CD8-positive, alpha-beta memory T cell (primary cell): ENCODE measurements at regions not wholly inside any gene's neighbourhood (a gene's known extent, or its start where the extent isn't known, plus 50 kb on each side); places are given as distances from the start of the nearest gene placed in this dataset.

Experiments used
- CTCF ChIA-PET: fragments of 350-600 bp; sonication (Branson Sonifier 250); formaldehyde crosslinking; loops from one replicate; lab custom pipeline; 2021; ENCODE audit warnings: antibody characterized with exemption; lab: Charles Lee
- POLR2A ChIA-PET: fragments of 350-600 bp; sonication (Branson Sonifier 250); formaldehyde crosslinking; loops from one replicate; lab custom pipeline; 2021; ENCODE audit warnings: antibody characterized with exemption; lab: Charles Lee
- DNase-seq, 5 donors: peaks; one replicate each; pipeline versions ENCODE4 v3.0.0 to v3.0.0-alpha.2; 2020 to 2022; ENCODE audit warnings: mixed read lengths in 1 of 5
- H3K27ac ChIP-seq: one replicate; pipeline ENCODE4 v1.7.0; 2013; ENCODE audit warnings: low read depth, mild to moderate bottlenecking, low read length, moderate library complexity
- H3K27me3 ChIP-seq: 2 replicates; pipeline ENCODE4 v1.7.0; 2013; ENCODE audit warnings: low read length, mild to moderate bottlenecking; ENCODE audit not compliant: insufficient read depth, poor library complexity, severe bottlenecking
- H3K36me3 ChIP-seq: 2 replicates; pipeline ENCODE4 v1.7.0; 2013; ENCODE audit warnings: mild to moderate bottlenecking, low read length, moderate library complexity; ENCODE audit not compliant: insufficient read depth
- H3K4me1 ChIP-seq: 2 replicates; pipeline ENCODE4 v1.7.0; 2013; ENCODE audit warnings: mild to moderate bottlenecking, low read length, moderate library complexity; ENCODE audit not compliant: insufficient read depth
- H3K4me3 ChIP-seq: 2 replicates; pipeline ENCODE4 v1.7.0; 2013; ENCODE audit warnings: mild to moderate bottlenecking, low read length
- H3K9me3 ChIP-seq: 2 replicates; pipeline ENCODE4 v1.7.0; 2013; ENCODE audit warnings: mild to moderate bottlenecking, low read length
- H3K27ac Mint-ChIP-seq, 8 donors: one replicate each; pipeline ENCODE4 v1.8.0; 2020 to 2021; ENCODE audit warnings: mixed read lengths in 8 of 8, mild to moderate bottlenecking in 6 of 8, inconsistent platforms in 3 of 8, moderate library complexity in 3 of 8
- H3K27me3 Mint-ChIP-seq, 2 donors: one replicate each; pipeline ENCODE4 v1.8.0; 2020 to 2021; ENCODE audit warnings: mixed read lengths in 2 of 2, mild to moderate bottlenecking in 1 of 2, moderate library complexity in 1 of 2
- H3K36me3 Mint-ChIP-seq, 3 donors: one replicate each; pipeline ENCODE4 v1.8.0; 2020 to 2021; ENCODE audit warnings: mixed read lengths in 3 of 3, inconsistent platforms in 1 of 3, mild to moderate bottlenecking in 1 of 3
- H3K4me1 Mint-ChIP-seq, 3 donors: one replicate each; pipeline ENCODE4 v1.8.0; 2020 to 2021; ENCODE audit warnings: mixed read lengths in 3 of 3, inconsistent platforms in 1 of 3, mild to moderate bottlenecking in 1 of 3
- H3K4me3 Mint-ChIP-seq, 7 donors: one replicate each; pipeline ENCODE4 v1.8.0; 2020 to 2021; ENCODE audit warnings: mixed read lengths in 7 of 7, mild to moderate bottlenecking in 6 of 7, moderate library complexity in 4 of 7, inconsistent platforms in 2 of 7
- H3K9me3 Mint-ChIP-seq, 5 donors: one replicate each; pipeline ENCODE4 v1.8.0; 2020 to 2022; ENCODE audit warnings: mixed read lengths in 5 of 5, mild to moderate bottlenecking in 3 of 5, moderate library complexity in 2 of 5, inconsistent platforms in 1 of 5

DNA sequence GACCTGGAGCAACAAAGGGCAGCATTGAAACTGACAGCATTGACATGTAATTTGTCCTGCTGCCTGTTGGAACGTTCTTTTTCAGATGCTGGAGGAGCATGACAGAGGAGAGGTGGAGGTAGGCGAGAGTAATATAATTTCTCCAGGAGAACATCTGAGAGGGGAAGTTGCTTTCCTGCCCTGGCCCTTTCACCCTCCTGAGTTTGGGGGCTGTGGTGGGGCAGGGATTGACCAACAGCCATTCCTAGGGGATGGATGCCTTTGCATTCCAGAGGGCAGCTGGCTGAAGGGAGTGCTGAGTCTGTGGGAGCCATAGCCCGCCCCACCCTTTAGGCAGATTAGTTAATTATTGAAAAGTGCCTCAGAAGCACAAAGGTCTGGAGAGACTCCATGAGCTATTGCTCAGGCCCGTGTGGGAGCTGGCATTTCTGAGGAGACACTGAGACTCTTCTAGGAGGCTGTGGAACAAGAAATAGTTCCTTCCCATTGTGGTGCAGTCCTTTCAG lies 73.5 kb downstream of the ARF6 start:
- H3K27ac ChIP-seq = no peak overlapping the region
- no peak for DNase-seq
- H3K36me3 Mint-ChIP-seq = peaks cover 0 to 5% (median 0%) of the 10 kb centered on the region in 3 donors
- H3K36me3 ChIP-seq = no peaks in the 10 kb centered on the region
- peaks cover 0 to 1% of the 10 kb centered on the region in 2 donors for H3K27me3 Mint-ChIP-seq
- ChIA-PET POLR2A (no interaction called here), CTCF (interaction anchor here (0.9 kb wide), 1 partner anchor 8 kb away, joined by 3 read pairs; no protein-coding TSS in a partner anchor)
- no peak overlapping the region for H3K4me3 ChIP-seq
- no peaks in the 10 kb centered on the region for H3K27me3 ChIP-seq
- H3K9me3 ChIP-seq = no peaks in the 10 kb centered on the region
- peaks cover 17% of the 10 kb centered on the region for H3K4me1 ChIP-seq
- H3K4me1 Mint-ChIP-seq = peaks cover 12 to 26% (median 19%) of the 10 kb centered on the region in 3 donors
- H3K27ac Mint-ChIP-seq = peak overlapping the region in 2 of 8 donors; percentile 19 to 58
- peak overlapping the region in 1 of 7 donors; percentile 20 for H3K4me3 Mint-ChIP-seq
- no peaks in the 10 kb centered on the region for H3K9me3 Mint-ChIP-seq

- Histone ChIP-seq H3K36me3 (no peaks in the 10 kb centered on the region), H3K9me3 (no peaks in the 10 kb centered on the region), H3K27ac (no peak overlapping the region), H3K27me3 (no peaks in the 10 kb centered on the region), H3K4me1 (peaks cover 25% of the 10 kb centered on the region), H3K4me3 (no peak overlapping the region)
- no peak for DNase-seq
- Mint-ChIP-seq H3K9me3 (no peaks in the 10 kb centered on the region), H3K4me3 (no peak overlapping the region), H3K4me1 (peaks cover 18 to 33% (median 26%) of the 10 kb centered on the region in 3 donors), H3K36me3 (peaks cover 0 to 5% (median 0%) of the 10 kb centered on the region in 3 donors), H3K27ac (peak overlapping the region in 1 of 8 donors; percentile 46), H3K27me3 (peaks cover 0 to 1% of the 10 kb centered on the region in 2 donors)
- ChIA-PET POLR2A (no interaction called here), CTCF (interaction anchor here (0.9 kb wide), 1 partner anchor 8 kb away, joined by 3 read pairs; no protein-coding TSS in a partner anchor)
Observed at GRCh38 chr14:49966971-49967630, 74.2 kb downstream of the ARF6 start.

DNA sequence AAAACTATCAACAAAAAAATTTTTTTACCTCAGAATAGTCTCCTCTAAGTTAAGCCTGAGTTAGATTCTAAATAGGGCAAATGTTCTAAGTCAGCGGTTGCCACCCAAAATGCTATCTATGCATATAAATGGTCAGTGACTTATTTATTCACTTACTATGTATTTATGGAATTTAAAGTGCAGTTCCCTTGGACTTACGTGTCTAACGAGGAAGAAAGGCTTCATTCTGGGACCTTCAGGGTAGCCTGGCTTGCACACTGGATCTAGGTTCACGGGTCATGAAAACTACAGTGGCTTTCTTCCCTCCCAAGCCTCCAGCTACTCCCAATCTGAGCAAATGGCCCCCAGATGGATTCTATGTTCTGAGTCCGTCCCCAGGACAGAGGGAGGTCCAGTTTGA lies 77.1 kb downstream of the ARF6 start:
- no peak for DNase-seq
- H3K4me3 ChIP-seq = no peak overlapping the region
- no peaks in the 10 kb centered on the region for H3K9me3 Mint-ChIP-seq
- peaks cover 35 to 53% (median 51%) of the 10 kb centered on the region in 3 donors for H3K4me1 Mint-ChIP-seq
- H3K9me3 ChIP-seq = no peaks in the 10 kb centered on the region
- peaks cover 0 to 5% (median 0%) of the 10 kb centered on the region in 3 donors for H3K36me3 Mint-ChIP-seq
- H3K36me3 ChIP-seq = no peaks in the 10 kb centered on the region
- H3K27ac Mint-ChIP-seq = peak overlapping the region in 6 of 8 donors; percentile 26 to 98 (median 92)
- H3K4me3 Mint-ChIP-seq = no peak overlapping the region
- POLR2A ChIA-PET = interaction anchor here (0.7 to 2.2 kb wide), 3 partner anchors 9 to 102 kb away, joined by 3 to 7 read pairs (median 3); no protein-coding TSS in a partner anchor
- H3K27ac ChIP-seq = peak overlapping the region; percentile 47
- H3K27me3 ChIP-seq = no peaks in the 10 kb centered on the region
- H3K27me3 Mint-ChIP-seq = peaks cover 0 to 2% of the 10 kb centered on the region in 2 donors
- CTCF ChIA-PET = interaction anchor here (1.1 to 4.8 kb wide), 6 partner anchors 31 to 117 kb away, joined by 3 to 40 read pairs (median 9); partner anchors contain the start of genes ARF6 and NEMF
- peaks cover 47% of the 10 kb centered on the region for H3K4me1 ChIP-seq

DNA sequence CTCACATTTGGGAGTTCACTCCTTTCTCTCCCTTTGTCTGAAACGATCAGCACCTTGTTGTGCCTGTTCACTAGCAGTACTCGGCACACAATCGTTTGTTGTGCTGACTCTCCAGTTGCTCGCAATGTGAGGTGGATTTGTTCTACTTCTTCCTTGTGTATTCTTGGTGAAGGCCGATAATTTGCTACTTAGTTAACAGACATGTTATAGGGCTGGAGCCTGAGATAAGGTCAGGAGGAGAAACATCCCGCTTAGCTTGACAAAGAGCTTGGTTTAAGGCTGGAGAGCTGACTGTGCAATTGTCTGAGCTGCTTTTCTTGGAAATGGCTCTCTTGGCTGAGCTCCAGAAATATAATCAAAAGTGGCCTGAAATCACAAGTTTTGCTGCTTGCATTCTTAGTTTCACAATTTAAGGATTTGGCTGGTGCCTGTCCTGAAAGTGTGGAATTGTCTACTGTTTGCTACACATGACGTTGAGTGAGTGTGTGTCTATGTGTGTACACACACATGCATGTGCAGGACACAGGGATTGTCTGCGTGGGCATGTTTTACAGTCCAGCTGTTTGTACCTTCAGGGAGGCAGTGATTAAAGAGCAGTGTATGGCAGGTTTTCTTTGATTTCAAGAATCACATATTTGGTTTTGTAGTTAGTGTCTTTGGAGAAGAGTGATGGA lies 77.7 kb downstream of the ARF6 start:
- Mint-ChIP-seq H3K4me3 (peak overlapping the region; percentile 60 to 85 (median 79)), H3K36me3 (peaks cover 0 to 5% (median 0%) of the 10 kb centered on the region in 3 donors), H3K27me3 (peaks cover 0 to 2% of the 10 kb centered on the region in 2 donors), H3K4me1 (peaks cover 37 to 60% (median 58%) of the 10 kb centered on the region in 3 donors), H3K27ac (peak overlapping the region; percentile 91 to 100 (median 94)), H3K9me3 (no peaks in the 10 kb centered on the region)
- Histone ChIP-seq H3K4me3 (peak overlapping the region; percentile 14), H3K4me1 (peaks cover 47% of the 10 kb centered on the region), H3K27ac (peak overlapping the region; percentile 54), H3K27me3 (no peaks in the 10 kb centered on the region), H3K9me3 (no peaks in the 10 kb centered on the region), H3K36me3 (no peaks in the 10 kb centered on the region)
- no peak for DNase-seq
- ChIA-PET POLR2A (interaction anchor here (0.7 to 4.2 kb wide), 14 partner anchors 9 to 363 kb away, joined by 3 to 50 read pairs (median 4); partner anchors contain the start of genes ARF6 and NEMF), CTCF (interaction anchor here (0.8 to 4.8 kb wide), 14 partner anchors 12 to 135 kb away, joined by 3 to 40 read pairs (median 4); partner anchors contain the start of genes ARF6 and NEMF)

DNA sequence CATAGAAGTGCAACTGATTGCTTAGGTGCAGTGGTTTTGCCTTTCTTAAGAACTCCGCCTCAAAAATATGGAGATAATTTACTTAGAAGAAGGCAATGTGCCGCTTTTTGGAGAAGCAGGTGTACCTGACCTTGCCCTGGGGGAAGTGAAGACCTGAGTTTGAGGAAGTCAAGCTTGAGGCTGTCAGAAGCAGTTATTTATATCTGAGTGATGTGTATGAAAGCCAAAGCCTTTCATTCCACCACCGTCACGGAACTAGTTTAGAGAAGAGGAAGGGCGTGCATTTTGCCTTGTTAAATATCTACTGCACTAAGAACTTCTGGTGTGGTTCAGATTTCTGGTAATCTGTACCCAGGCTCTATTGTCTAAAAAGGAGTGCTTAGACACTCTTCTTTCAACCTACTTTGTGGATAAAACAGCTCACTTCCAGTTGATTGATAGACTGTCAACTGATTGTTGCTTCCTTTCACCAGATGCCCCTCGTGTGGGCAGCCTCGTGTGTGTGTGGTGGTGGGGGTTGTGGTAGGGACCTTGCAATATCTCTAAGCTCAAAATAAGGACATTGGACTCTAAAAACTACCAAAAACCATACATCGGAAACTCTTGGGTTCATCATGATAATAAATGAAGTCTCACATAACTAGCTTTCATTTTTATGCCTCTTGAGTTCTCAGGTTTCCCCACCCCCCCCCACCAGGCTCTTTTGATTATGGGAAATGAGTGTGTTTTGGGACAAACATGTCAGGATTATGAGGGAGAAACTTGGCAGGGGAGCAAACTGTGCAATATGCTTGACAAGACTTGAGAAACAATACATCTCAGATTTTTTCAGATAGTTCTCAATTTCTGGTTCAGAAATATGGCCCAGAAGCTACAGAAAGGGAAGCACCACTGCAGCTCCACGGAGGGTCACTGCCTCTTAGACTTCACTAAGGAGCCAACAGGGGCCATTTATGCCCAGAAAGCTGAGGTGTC lies 78.6 kb downstream of the ARF6 start:
- peak overlapping the region; percentile 91 to 100 (median 94) for H3K27ac Mint-ChIP-seq
- peak overlapping the region; percentile 41 for H3K4me3 ChIP-seq
- no peaks in the 10 kb centered on the region for H3K36me3 ChIP-seq
- ChIA-PET POLR2A (interaction anchor here (0.5 to 4.2 kb wide), 21 partner anchors 10 to 363 kb away, joined by 3 to 50 read pairs (median 4); partner anchors contain the start of genes ARF6, NEMF, RPL36AL and VCPKMT), CTCF (interaction anchor here (0.7 to 4.8 kb wide), 17 partner anchors 9 to 134 kb away, joined by 3 to 40 read pairs (median 4); partner anchors contain the start of genes ARF6 and NEMF)
- H3K27ac ChIP-seq = peak overlapping the region; percentile 54
- no peaks in the 10 kb centered on the region for H3K9me3 Mint-ChIP-seq
- peaks cover 0 to 2% of the 10 kb centered on the region in 2 donors for H3K27me3 Mint-ChIP-seq
- H3K4me1 Mint-ChIP-seq = peaks cover 41 to 68% (median 62%) of the 10 kb centered on the region in 3 donors
- H3K9me3 ChIP-seq = no peaks in the 10 kb centered on the region
- peaks cover 0 to 5% (median 0%) of the 10 kb centered on the region in 3 donors for H3K36me3 Mint-ChIP-seq
- DNase-seq = peak in 3 of 5 donors; percentile 61 to 84 (median 66)
- H3K4me3 Mint-ChIP-seq = peak overlapping the region; percentile 60 to 85 (median 79)
- no peaks in the 10 kb centered on the region for H3K27me3 ChIP-seq
- peaks cover 56% of the 10 kb centered on the region for H3K4me1 ChIP-seq

GRCh38 chr14:49972131-49972671 lies 79.3 kb downstream of the ARF6 start:
- peaks cover 63% of the 10 kb centered on the region for H3K4me1 ChIP-seq
- CTCF ChIA-PET = interaction anchor here (0.7 to 4.8 kb wide), 12 partner anchors 8 to 110 kb away, joined by 3 to 40 read pairs (median 6); partner anchors contain the start of gene ARF6

More at GRCh38 chr14:49972131-49972671, 79.3 kb downstream of the ARF6 start:
- H3K36me3 Mint-ChIP-seq = peaks cover 0 to 5% (median 0%) of the 10 kb centered on the region in 3 donors
- peak overlapping the region; percentile 91 to 100 (median 94) for H3K27ac Mint-ChIP-seq
- peaks cover 0 to 1% of the 10 kb centered on the region in 2 donors for H3K27me3 Mint-ChIP-seq
- Histone ChIP-seq H3K27ac (peak overlapping the region; percentile 54), H3K27me3 (no peaks in the 10 kb centered on the region), H3K9me3 (no peaks in the 10 kb centered on the region), H3K36me3 (no peaks in the 10 kb centered on the region), H3K4me3 (peak overlapping the region; percentile 41)
- peak in 1 of 5 donors; percentile 26 for DNase-seq
- peak overlapping the region; percentile 60 to 85 (median 79) for H3K4me3 Mint-ChIP-seq
- H3K4me1 Mint-ChIP-seq = peaks cover 49 to 76% (median 69%) of the 10 kb centered on the region in 3 donors
- POLR2A ChIA-PET = interaction anchor here (0.6 to 4.2 kb wide), 16 partner anchors 26 to 352 kb away, joined by 3 to 50 read pairs (median 4); partner anchors contain the start of genes ARF6, NEMF, RPL36AL and VCPKMT
- H3K9me3 Mint-ChIP-seq = no peaks in the 10 kb centered on the region
